ENCODE measurements at regions not wholly inside any gene's neighbourhood (a gene's known extent, or its start where the extent isn't known, plus 50 kb on each side); places are given as distances from the start of the nearest gene placed in this dataset.

GRCh38 chr10:128871671-128872231 is 595.3 kb upstream of the MGMT start:
- DNase-seq = no peak

GRCh38 chr10:128873411-128874054 is 593.5 kb upstream of the MGMT start:
- DNase-seq = no peak

- DNase-seq = no peak
Observed at GRCh38 chr10:128874331-128874730, 592.7 kb upstream of the MGMT start.

- DNase-seq = no peak
Observed at GRCh38 chr10:128875030-128875744, 591.9 kb upstream of the MGMT start.

GRCh38 chr10:128875956-128876736 is 590.9 kb upstream of the MGMT start:
- no peak for DNase-seq

- no peak for DNase-seq
Observed at GRCh38 chr10:128877141-128877540, 589.9 kb upstream of the MGMT start.

GRCh38 chr10:128877936-128878335 is 589.1 kb upstream of the MGMT start:
- DNase-seq = no peak

GRCh38 chr10:128879030-128879429 is 588.0 kb upstream of the MGMT start:
- no peak for DNase-seq

- no peak for DNase-seq
Observed at GRCh38 chr10:128879441-128880140, 587.5 kb upstream of the MGMT start.

- no peak for DNase-seq
Observed at GRCh38 chr10:128880159-128880725, 586.8 kb upstream of the MGMT start.

- DNase-seq = no peak
Observed at GRCh38 chr10:128881086-128881485, 586.0 kb upstream of the MGMT start.

GRCh38 chr10:128883231-128884032 is 583.6 kb upstream of the MGMT start:
- DNase-seq = no peak

GRCh38 chr10:128884033-128884425 is 583.0 kb upstream of the MGMT start:
- no peak for DNase-seq

- DNase-seq = no peak
Observed at GRCh38 chr10:128884496-128885072, 582.5 kb upstream of the MGMT start.

- no peak for DNase-seq
Observed at GRCh38 chr10:128885573-128886555, 581.2 kb upstream of the MGMT start.

GRCh38 chr10:128887856-128888255 is 579.2 kb upstream of the MGMT start:
- no peak for DNase-seq

- DNase-seq = no peak
Observed at GRCh38 chr10:128892005-128892404, 575.0 kb upstream of the MGMT start.

GRCh38 chr10:128894641-128895040 is 572.4 kb upstream of the MGMT start:
- no peak for DNase-seq

- no peak for DNase-seq
Observed at GRCh38 chr10:128895473-128895872, 571.6 kb upstream of the MGMT start.
